Body of pancreas (tissue), 4 donors: ENCODE measurements at regions not wholly inside any gene's neighbourhood (a gene's known extent, or its start where the extent isn't known, plus 50 kb on each side); places are given as distances from the start of the nearest gene placed in this dataset.
"Not testable (repeated sequence)": the region's sequence is repeated elsewhere in the genome, so short reads cannot be mapped to it uniquely, and the experiment has no call there.

Experiments
- CTCF ChIP-seq, 7 experiments: fragments of 450-650 bp in 4 of 7; fragments of 200-600 bp in 3 of 7; sonication (generic) in 3 of 7; IDR thresholded peaks; one replicate each; pipeline ENCODE4 v1.5.1; 2016 to 2019; ENCODE audit warnings: antibody characterized with exemption in 7 of 7
- POLR2A ChIP-seq, 3 donors: fragments of 450-650 bp; IDR thresholded peaks; one replicate each; pipeline ENCODE4 v1.6.1; 2016; ENCODE audit warnings: antibody characterized with exemption in 3 of 3, mild to moderate bottlenecking in 2 of 3

- TF ChIP-seq CTCF, POLR2A (IDR thresholded peaks at IDR 0.05): not testable (repeated sequence)
Observed at GRCh38 chr7:63394139-63394538, 604.5 kb upstream of the ZNF722 start.
